Germinal center (tissue), 1 donor: ENCODE measurements at regions not wholly inside any gene's neighbourhood (a gene's known extent, or its start where the extent isn't known, plus 50 kb on each side); places are given as distances from the start of the nearest gene placed in this dataset.

Experiments used
- DNase-seq: peaks from one replicate; pipeline ENCODE4 v3.0.0; 2012; ENCODE audit warnings: mixed read lengths, low spot score

DNA sequence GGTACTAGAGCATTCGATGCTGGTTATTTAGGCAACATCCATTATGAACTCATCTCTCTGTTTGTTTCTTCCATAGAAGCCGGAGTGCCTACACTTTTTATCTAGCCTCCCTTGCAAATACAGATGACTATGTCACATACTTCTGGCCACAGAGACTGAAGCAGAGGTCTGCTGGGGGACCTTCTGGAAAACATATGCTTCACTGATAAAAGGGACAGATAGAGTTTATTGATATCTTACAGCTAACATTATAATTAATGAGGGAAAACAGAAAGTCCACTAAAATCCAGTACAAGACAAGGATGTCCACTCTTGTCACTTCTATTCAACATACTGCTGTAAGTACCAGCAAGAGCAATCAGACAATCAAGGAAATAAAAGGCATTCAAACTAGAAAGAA is 104.3 kb upstream of the FAR2 start:
- DNase-seq = no peak

DNA sequence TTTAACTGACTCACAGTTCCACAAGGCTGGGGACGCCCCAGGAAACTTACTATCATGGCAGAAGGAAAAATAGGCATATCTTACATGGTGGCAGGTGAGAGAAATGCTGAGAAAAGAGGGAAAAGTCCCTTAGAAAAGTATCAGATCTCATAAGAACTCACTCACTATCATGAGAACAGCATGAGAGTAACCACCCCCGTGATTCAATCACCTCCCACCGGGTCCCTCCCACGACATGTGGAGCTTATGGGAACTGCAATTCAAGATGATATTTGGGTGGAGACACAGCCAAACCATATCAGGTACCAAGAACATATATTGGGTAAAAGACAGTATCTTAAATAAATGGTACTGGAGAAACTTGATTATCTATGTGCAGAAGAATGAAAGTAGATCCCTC is 100.3 kb upstream of the FAR2 start:
- no peak for DNase-seq

DNA sequence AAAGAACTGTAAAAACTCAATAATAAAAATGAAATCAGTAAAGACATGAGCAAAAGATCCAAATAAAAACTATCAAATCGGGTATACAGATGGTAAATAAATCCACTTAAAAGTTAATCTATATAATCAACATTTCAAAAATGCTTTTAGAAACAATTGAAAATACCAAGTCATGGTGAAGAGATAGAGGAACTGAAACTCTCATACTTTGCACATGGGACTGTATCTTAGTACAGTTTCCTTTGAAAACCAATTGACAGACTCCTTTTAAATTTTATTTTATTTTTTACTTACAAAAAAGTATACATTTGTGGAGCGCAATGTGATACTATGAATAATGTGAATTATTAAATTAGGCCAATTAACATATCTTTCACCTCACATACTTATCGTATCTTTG is 98.6 kb upstream of the FAR2 start:
- no peak for DNase-seq

DNA sequence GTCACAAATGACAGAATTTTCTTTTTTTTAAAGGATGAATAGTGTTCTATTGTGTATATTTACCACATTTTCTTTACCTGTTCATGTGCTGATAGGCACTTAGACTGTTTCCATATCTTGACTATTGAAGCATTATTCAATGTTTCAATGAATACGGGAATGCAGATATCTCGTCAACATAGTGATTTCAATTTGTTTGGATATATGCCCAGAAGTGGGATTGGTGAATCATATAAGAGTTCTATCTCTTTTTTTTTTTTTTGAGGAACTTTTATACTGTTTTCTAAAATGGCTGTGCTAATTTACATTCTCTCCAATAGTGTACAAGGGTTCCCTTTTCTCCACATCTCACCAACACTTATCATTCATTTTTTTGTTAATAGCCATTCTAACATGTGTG is 97.9 kb upstream of the FAR2 start:
- no peak for DNase-seq

DNA sequence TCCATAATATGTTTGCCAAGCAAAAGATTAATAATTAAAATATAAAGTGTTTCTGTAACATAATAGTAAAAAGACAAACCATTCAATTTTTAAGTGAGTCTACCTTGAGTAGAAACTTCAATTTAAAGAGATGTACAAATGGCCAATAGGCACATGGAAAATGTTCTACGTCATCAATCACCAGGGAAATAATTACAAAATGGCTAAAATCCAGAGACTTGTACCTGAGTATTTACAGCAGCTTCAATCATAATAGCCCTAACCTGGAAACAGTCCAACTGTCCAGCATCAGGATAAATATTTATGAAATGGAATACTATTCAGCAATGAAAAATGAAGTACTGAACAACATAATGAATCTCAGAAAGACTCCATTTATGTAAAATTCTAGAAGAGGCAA is 95.5 kb upstream of the FAR2 start:
- DNase-seq = peak; percentile 27

DNA sequence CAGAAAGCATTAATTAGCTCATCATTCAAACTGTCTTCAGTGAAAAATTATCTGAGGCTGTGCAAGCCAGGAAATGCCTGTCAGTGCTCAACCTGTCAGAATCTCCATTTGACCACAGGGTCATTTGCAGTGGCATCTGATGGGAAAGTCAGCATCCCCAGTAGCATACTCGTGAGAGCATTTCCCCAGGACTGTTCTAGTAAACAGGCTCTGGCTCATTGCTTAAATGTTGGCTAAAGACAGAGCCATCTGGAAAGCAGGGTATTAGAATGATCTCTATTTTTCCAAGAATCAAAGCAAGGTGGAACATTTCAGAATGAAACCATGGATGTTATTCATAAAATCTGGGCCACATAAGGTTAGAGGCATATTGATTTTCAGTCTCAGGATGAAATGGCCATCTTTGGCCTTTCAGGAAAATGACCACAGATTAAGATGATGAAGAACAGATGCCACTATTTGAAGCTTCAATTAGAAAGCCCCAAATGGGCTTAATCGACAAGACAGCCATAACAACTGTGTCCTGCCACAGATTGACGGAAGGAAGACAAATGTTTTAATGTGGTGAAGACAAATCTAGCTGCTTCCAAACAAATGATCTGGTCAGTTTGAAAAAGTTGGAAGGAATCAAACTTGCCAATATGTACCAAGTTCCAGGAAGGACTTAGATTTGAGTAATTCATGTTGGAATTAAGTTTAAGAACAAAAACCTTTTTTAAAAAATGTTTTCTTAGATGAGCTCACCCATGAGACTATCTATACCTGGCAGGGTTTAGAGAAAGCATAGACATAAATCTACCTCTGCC is 94.0 kb upstream of the FAR2 start:
- no peak for DNase-seq

DNA sequence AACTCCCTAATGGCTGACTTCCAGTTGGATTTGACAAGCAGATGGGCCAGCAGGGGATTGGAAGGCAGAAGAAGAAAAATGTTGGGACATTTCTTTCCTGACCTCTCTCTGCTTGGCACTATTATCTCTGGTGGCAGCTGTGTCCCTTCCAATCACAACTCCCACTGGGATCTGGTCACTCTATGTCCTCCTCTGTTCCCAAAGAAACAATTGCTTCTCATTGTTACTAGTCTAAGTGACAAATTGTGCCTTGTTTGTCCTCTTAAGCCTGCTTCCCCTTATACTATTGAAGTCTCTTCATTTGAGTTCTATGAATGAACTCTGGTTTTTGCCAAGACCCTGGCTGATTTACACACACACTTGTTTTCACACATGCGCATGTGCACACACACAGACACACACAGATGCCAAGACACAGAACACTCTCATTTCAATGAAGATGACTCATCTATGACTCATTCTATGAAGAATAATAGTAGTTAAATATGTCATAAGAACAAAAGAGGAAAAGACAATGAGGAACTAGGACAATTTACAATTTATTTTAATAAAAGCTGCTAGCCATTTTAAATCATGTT is 83.0 kb upstream of the FAR2 start:
- no peak for DNase-seq

DNA sequence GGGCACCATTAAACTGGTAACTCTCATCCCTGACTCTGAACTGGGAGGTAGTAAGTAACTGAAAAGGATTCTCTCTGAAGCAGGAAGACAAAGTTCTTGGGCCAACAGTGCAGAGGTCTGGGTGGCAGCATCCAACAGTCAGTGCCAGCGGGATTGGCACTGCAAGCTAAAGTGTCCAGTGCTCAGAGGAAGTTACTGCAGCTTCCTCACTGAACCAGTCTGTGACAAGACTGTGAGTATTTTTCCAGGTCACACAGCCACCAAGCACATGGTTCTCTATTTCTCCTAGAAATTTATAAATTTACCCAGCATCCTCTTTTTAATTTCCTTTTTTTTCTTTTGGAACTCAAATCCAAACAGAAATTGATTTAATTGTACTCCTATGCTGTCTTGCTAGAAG is 81.6 kb upstream of the FAR2 start:
- no peak for DNase-seq

DNA sequence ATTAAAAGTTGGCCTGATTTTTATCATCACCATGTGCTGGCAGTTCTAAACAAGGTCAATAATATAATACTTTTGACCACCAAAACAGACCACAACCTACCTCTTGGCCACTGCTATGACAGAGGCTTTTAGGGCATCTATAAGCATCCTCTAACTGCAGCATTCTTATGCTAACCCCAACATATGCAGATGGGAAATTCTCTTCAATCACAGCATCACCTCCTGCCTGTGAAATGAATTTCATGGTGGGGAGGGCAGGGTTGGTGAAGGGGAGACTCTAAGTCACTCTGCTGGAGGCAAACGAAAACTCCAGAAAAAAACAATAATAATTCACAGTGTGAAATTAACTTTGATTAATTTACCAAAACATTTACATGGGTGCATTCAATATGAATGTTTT is 78.8 kb upstream of the FAR2 start:
- no peak for DNase-seq

DNA sequence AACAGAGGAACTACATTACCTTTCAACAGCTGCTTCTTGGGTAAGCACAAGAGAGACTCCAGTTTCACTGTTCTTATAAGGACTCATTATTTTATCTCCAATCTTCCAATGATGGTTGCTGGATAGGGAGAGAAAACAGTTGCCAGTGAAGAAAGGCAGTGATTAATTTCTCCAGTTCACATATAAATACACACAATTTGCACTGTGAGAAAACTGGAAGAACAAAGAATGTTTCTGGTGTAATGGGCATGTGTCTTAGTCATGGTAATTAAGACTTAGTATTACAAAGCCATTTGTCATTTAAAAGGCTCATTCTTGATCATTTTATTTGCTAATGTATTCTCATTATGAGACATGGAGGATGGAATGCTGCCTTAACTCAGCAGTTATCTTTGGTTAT is 78.0 kb upstream of the FAR2 start:
- DNase-seq = no peak

DNA sequence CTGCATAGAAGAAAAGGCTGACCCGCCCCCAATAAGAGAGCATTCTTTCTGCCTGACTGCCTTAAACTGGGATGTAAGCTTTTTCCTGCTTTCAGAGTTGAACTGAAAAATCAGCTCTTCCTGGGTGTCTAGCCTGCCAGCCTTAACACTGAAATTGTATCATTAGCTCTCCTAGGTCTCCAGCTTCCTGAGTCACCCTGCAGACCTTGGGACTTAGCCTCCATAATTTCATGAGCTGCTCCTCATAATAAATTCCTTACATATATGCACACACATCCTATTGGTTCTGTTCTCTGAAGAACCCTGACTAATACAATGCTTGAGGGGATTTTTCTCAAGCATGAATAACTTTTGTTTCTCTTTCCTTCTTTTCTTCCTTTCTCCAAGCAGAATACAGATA is 76.4 kb upstream of the FAR2 start:
- DNase-seq = no peak

DNA sequence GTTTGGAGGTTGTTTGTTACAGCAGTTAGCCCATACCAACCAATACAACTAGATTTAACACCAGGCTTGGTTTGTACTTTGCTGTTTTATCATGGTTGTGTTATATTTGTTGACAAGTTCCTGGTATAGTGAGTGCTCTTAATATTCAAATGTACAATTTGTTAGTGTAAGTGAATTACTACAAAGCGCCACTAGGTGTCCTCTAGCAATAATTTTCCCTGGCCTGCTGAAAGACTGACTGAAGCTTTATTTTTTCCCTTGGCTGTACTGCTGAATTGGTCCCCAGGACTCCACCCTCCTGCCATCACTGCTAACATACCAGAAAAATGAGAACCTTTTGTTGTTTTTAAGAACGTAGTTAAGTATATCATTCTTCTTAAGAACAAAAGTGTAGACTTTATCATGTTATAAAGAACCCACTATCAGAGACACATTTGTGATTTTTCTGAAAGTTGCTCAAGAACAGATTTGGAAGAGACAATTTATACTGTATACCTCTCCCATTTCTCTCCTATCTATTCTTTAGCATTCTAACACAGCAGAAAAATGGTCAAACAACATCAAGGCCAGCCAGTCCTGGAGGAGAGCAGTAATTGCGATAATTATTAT is 75.3 kb upstream of the FAR2 start:
- DNase-seq = no peak

DNA sequence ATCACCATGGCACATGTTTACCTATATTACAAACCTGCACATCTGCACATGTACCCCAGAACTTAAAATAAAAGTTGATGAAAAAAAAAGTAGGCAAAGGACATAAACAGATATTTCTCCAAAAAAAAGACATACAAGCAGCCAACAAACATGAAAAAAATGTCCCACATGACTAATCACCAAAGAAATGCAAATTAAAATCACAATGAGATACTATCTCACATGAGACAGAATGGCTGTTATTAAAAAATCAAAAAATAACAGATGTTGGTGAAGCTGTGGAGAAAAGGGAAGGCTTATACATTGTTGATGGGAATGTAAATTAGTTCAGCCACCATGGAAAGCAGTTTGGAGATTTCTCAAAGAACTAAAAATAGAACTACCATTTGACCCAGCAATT is 68.0 kb upstream of the FAR2 start:
- DNase-seq = no peak

DNA sequence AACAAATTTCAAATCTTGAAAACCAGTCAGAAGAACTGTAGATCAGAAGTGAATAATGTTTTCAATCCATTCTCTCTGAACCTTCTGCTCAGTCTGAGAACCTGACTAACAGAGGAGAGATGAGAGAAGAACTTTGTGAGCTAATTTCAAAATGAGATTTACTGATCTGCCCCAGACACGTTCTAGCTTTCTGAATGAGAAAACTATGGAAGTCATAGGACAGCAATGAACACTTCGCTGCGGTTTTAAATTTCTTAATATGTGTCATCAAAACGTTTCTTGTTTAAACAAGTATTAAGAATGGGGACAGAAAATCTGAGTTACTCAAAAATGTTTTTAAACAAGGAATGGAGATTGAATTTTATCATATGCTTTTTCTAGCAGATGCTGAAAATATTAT is 66.6 kb upstream of the FAR2 start:
- no peak for DNase-seq

DNA sequence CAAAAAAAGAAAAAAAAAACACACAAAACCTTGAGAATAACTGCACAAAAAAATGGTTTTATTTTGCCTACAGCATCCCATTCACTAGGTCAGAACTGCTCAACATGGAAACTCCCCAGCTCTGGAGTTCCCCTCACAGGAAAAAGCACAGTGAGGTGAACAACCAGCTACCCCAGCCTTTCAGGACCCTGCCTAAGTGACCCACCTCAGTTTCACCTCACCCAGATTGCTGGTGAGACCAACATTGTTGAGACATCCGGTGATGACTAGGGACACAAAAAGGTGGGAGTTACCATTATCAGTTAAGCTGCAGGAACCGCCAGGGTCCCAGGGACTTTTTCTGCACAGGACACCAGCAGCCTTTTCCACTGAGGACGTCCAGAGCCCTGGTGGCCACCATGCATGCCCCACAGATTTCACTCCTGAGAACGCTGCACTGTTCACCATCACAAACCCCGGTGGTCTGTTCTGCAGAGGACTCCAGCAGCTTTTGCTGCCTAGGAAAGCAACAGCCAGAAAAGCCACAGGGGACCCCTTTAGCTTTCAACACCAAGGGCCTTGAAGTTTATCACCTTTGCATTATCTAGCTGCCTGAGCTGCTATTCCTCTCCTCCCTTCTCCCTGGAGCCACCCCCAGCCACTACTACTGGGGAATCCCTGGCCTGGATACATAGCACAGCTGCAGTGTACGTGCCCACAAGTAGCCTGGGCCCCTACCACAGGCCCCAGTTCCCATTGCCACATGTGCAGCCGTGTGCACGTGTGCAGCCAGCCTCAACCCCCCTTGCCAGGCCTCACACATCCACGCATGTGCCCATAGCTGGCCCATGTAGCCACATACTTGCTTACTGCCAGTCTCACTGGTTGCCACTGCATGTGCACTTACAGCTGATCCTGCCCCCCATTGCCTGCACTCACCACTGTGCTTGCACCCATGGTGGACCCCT is 62.5 kb upstream of the FAR2 start:
- DNase-seq = no peak

DNA sequence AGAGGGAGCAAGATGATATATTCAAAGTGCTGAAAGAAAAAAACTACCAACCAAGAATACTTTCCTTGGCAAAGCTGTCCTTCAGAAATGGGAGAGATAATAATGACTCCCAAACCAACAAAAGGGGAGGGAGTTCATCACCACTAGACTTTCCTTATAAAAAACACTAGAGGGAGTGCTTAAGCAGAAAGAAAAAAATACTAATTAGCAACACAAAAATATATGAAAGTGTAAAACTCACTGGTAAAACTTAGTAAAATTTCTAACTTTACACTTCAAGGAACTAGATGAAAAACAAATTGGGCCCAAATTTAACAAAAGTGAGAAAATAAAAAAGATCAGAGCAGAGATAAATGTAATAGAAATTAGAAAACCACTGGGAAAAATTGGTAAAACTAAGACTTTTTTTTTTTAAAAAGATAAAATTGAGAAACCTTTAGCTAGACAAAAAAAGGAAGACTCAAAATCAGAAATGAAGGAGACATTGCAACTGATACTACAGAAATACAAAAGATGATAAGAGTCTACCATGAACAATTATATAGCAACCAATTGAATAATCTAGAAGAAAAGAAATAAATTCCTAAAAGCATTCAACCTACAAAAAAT is 60.4 kb upstream of the FAR2 start:
- no peak for DNase-seq
